ENCODE measurements at regions not wholly inside any gene's neighbourhood (a gene's known extent, or its start where the extent isn't known, plus 50 kb on each side); places are given as distances from the start of the nearest gene placed in this dataset.
"Not testable (repeated sequence)": the region's sequence is repeated elsewhere in the genome, so short reads cannot be mapped to it uniquely, and the experiment has no call there.

GRCh38 chr10:18917431-18917830 is 131.2 kb upstream of the MALRD1 start:
- not testable (repeated sequence) for H3K36me3 ChIP-seq (ENCODE audit: insufficient read depth); H3K4me1 ChIP-seq (ENCODE audit: insufficient read depth); H3K4me3 ChIP-seq (ENCODE audit: low read depth, low read length); DNase-seq (ENCODE audit: extremely low spot score); H3K27ac ChIP-seq (ENCODE audit: low read depth)
- 87% methylated on average over 9 of the region's 9 CpGs for WGBS

- Histone ChIP-seq H3K4me3 (ENCODE audit: low read depth, low read length) (no peak overlapping the region), H3K4me1 (ENCODE audit: insufficient read depth) (no peaks in the 10 kb centered on the region), H3K36me3 (ENCODE audit: insufficient read depth) (no peaks in the 10 kb centered on the region), H3K27ac (ENCODE audit: low read depth) (no peak overlapping the region)
- 45% methylated on average over 4 of the region's 4 CpGs for WGBS
- no peak for DNase-seq (ENCODE audit: extremely low spot score)
These were observed 130.1 kb upstream of the MALRD1 start for GRCh38 chr10:18918532-18918931.

GRCh38 chr10:18949391-18949790 is 99.2 kb upstream of the MALRD1 start:
- H3K4me1 ChIP-seq (ENCODE audit: insufficient read depth): no peaks in the 10 kb centered on the region
- H3K27ac ChIP-seq (ENCODE audit: low read depth): no peak overlapping the region
- no peak overlapping the region for H3K4me3 ChIP-seq (ENCODE audit: low read depth, low read length)
- no peaks in the 10 kb centered on the region for H3K36me3 ChIP-seq (ENCODE audit: insufficient read depth)
- DNase-seq (ENCODE audit: extremely low spot score): no peak

GRCh38 chr10:18951072-18951823 is 97.4 kb upstream of the MALRD1 start:
- H3K27ac ChIP-seq (ENCODE audit: low read depth); H3K4me1 ChIP-seq (ENCODE audit: insufficient read depth); DNase-seq (ENCODE audit: extremely low spot score); H3K36me3 ChIP-seq (ENCODE audit: insufficient read depth); H3K4me3 ChIP-seq (ENCODE audit: low read depth, low read length): not testable (repeated sequence)
- WGBS: 93% methylated on average over 35 of the region's 35 CpGs

- H3K4me1 ChIP-seq (ENCODE audit: insufficient read depth): no peaks in the 10 kb centered on the region
- 24% methylated on average over 1 of the region's 1 CpG for WGBS
- no peak overlapping the region for H3K4me3 ChIP-seq (ENCODE audit: low read depth, low read length)
- H3K27ac ChIP-seq (ENCODE audit: low read depth): no peak overlapping the region
- no peaks in the 10 kb centered on the region for H3K36me3 ChIP-seq (ENCODE audit: insufficient read depth)
- no peak for DNase-seq (ENCODE audit: extremely low spot score)
These were observed 93.5 kb upstream of the MALRD1 start for GRCh38 chr10:18955061-18955460.

GRCh38 chr10:18959369-18959768 is 89.2 kb upstream of the MALRD1 start:
- no peaks in the 10 kb centered on the region for H3K36me3 ChIP-seq (ENCODE audit: insufficient read depth)
- H3K27ac ChIP-seq (ENCODE audit: low read depth): no peak overlapping the region
- H3K4me3 ChIP-seq (ENCODE audit: low read depth, low read length): no peak overlapping the region
- DNase-seq (ENCODE audit: extremely low spot score): no peak
- WGBS: 92% methylated on average over 10 of the region's 10 CpGs
- H3K4me1 ChIP-seq (ENCODE audit: insufficient read depth): no peaks in the 10 kb centered on the region

GRCh38 chr10:18960466-18961079 is 88.0 kb upstream of the MALRD1 start:
- 88% methylated on average over 11 of the region's 11 CpGs for WGBS
- Histone ChIP-seq H3K27ac (ENCODE audit: low read depth) (no peak overlapping the region), H3K36me3 (ENCODE audit: insufficient read depth) (no peaks in the 10 kb centered on the region), H3K4me1 (ENCODE audit: insufficient read depth) (no peaks in the 10 kb centered on the region), H3K4me3 (ENCODE audit: low read depth, low read length) (no peak overlapping the region)
- DNase-seq (ENCODE audit: extremely low spot score): no peak

- WGBS: 81% methylated on average over 1 of the region's 1 CpG
- DNase-seq (ENCODE audit: extremely low spot score): no peak
- Histone ChIP-seq H3K36me3 (ENCODE audit: insufficient read depth) (no peaks in the 10 kb centered on the region), H3K27ac (ENCODE audit: low read depth) (no peak overlapping the region), H3K4me1 (ENCODE audit: insufficient read depth) (no peaks in the 10 kb centered on the region), H3K4me3 (ENCODE audit: low read depth, low read length) (no peak overlapping the region)
These were observed 80.4 kb upstream of the MALRD1 start for GRCh38 chr10:18968159-18968558.

- Histone ChIP-seq H3K27ac (ENCODE audit: low read depth) (no peak overlapping the region), H3K4me1 (ENCODE audit: insufficient read depth) (no peaks in the 10 kb centered on the region), H3K36me3 (ENCODE audit: insufficient read depth) (no peaks in the 10 kb centered on the region), H3K4me3 (ENCODE audit: low read depth, low read length) (no peak overlapping the region)
- 32% methylated on average over 4 of the region's 4 CpGs for WGBS
- no peak for DNase-seq (ENCODE audit: extremely low spot score)
These were observed 71.8 kb upstream of the MALRD1 start for GRCh38 chr10:18976696-18977251.

- 46% methylated on average over 4 of the region's 4 CpGs for WGBS
- H3K27ac ChIP-seq (ENCODE audit: low read depth): no peak overlapping the region
- DNase-seq (ENCODE audit: extremely low spot score): no peak
- no peaks in the 10 kb centered on the region for H3K4me1 ChIP-seq (ENCODE audit: insufficient read depth)
- H3K4me3 ChIP-seq (ENCODE audit: low read depth, low read length): no peak overlapping the region
- no peaks in the 10 kb centered on the region for H3K36me3 ChIP-seq (ENCODE audit: insufficient read depth)
These were observed 68.4 kb upstream of the MALRD1 start for GRCh38 chr10:18980089-18980629.

GRCh38 chr10:18984531-18984930 is 64.1 kb upstream of the MALRD1 start:
- 36% methylated on average over 3 of the region's 3 CpGs for WGBS
- DNase-seq (ENCODE audit: extremely low spot score): no peak
- Histone ChIP-seq H3K4me3 (ENCODE audit: low read depth, low read length) (no peak overlapping the region), H3K27ac (ENCODE audit: low read depth) (no peak overlapping the region), H3K36me3 (ENCODE audit: insufficient read depth) (no peaks in the 10 kb centered on the region), H3K4me1 (ENCODE audit: insufficient read depth) (no peaks in the 10 kb centered on the region)

- DNase-seq (ENCODE audit: extremely low spot score): no peak
- H3K36me3 ChIP-seq (ENCODE audit: insufficient read depth): no peaks in the 10 kb centered on the region
- no peaks in the 10 kb centered on the region for H3K4me1 ChIP-seq (ENCODE audit: insufficient read depth)
- H3K27ac ChIP-seq (ENCODE audit: low read depth): no peak overlapping the region
- WGBS: 84% methylated on average over 2 of the region's 2 CpGs
- no peak overlapping the region for H3K4me3 ChIP-seq (ENCODE audit: low read depth, low read length)
These were observed 60.3 kb upstream of the MALRD1 start for GRCh38 chr10:18988338-18988737.
